ENCODE measurements at regions not wholly inside any gene's neighbourhood (a gene's known extent, or its start where the extent isn't known, plus 50 kb on each side); places are given as distances from the start of the nearest gene placed in this dataset.
"Not testable (repeated sequence)": the region's sequence is repeated elsewhere in the genome, so short reads cannot be mapped to it uniquely, and the experiment has no call there.

- Histone ChIP-seq H4K20me1 (ENCODE audit: insufficient read depth, low read length) (no peaks in the 10 kb centered on the region), H3K9me3 (ENCODE audit: low read depth, low read length) (no peaks in the 10 kb centered on the region), H3K79me2 (ENCODE audit: insufficient read depth, low read length) (no peaks in the 10 kb centered on the region), H3K4me2 (ENCODE audit: insufficient read depth, low read length) (no peak overlapping the region), H3K4me1 (ENCODE audit: insufficient read depth, low read length) (no peaks in the 10 kb centered on the region), H3K27ac (ENCODE audit: low read depth, low read length) (no peak overlapping the region), H3K4me3 (ENCODE audit: insufficient read depth, low read length) (no peak overlapping the region), H3K27me3 (ENCODE audit: insufficient read depth, low read length) (no peaks in the 10 kb centered on the region), H3K36me3 (ENCODE audit: insufficient read depth, low read length) (no peaks in the 10 kb centered on the region), H2AFZ (ENCODE audit: low read length) (no peak overlapping the region)
- DNase-seq (ENCODE audit: insufficient read length, low spot score, missing footprints), result no peak
- TF ChIP-seq, protein P1, sequence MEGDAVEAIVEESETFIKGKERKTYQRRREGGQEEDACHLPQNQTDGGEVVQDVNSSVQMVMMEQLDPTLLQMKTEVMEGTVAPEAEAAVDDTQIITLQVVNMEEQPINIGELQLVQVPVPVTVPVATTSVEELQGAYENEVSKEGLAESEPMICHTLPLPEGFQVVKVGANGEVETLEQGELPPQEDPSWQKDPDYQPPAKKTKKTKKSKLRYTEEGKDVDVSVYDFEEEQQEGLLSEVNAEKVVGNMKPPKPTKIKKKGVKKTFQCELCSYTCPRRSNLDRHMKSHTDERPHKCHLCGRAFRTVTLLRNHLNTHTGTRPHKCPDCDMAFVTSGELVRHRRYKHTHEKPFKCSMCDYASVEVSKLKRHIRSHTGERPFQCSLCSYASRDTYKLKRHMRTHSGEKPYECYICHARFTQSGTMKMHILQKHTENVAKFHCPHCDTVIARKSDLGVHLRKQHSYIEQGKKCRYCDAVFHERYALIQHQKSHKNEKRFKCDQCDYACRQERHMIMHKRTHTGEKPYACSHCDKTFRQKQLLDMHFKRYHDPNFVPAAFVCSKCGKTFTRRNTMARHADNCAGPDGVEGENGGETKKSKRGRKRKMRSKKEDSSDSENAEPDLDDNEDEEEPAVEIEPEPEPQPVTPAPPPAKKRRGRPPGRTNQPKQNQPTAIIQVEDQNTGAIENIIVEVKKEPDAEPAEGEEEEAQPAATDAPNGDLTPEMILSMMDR (IDR thresholded peaks at IDR 0.05; ENCODE audit: extremely low read depth, low read depth, low read length), result no peak
Measured at GRCh38 chr2:236479814-236480213, 89.8 kb upstream of the ACKR3 start.

DNA sequence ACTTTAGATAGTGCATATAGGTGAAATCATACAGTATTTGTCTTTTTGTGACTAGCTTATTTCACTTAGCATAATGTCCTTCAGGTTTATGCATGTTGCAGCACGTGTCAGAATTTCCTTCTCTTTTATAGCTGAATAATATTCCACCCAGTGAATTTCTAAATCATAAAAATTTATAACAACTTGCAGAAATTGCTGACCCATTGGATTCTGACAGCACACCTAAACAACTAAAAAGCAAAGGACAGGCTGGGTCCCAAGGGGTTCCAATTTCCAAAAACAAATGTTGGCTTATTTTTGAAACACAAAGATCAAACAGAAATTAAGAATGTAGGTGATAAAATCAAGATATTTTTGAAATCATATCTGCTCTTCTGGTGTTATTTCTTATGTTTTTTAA is 86.5 kb upstream of the ACKR3 start:
- no peak overlapping the region for H3K27ac ChIP-seq (ENCODE audit: low read depth, low read length)
- no peaks in the 10 kb centered on the region for H3K79me2 ChIP-seq (ENCODE audit: insufficient read depth, low read length)
- H3K4me2 ChIP-seq (ENCODE audit: insufficient read depth, low read length), result no peak overlapping the region
- H3K4me3 ChIP-seq (ENCODE audit: insufficient read depth, low read length), result no peak overlapping the region
- no peaks in the 10 kb centered on the region for H4K20me1 ChIP-seq (ENCODE audit: insufficient read depth, low read length)
- no peak overlapping the region for H2AFZ ChIP-seq (ENCODE audit: low read length)
- no peak for DNase-seq (ENCODE audit: insufficient read length, low spot score, missing footprints)
- no peaks in the 10 kb centered on the region for H3K36me3 ChIP-seq (ENCODE audit: insufficient read depth, low read length)
- H3K27me3 ChIP-seq (ENCODE audit: insufficient read depth, low read length), result no peaks in the 10 kb centered on the region
- H3K9me3 ChIP-seq (ENCODE audit: low read depth, low read length), result no peaks in the 10 kb centered on the region
- TF ChIP-seq, protein P1 (IDR thresholded peaks at IDR 0.05; ENCODE audit: extremely low read depth, low read depth, low read length), result no peak
- H3K4me1 ChIP-seq (ENCODE audit: insufficient read depth, low read length), result no peaks in the 10 kb centered on the region

DNA sequence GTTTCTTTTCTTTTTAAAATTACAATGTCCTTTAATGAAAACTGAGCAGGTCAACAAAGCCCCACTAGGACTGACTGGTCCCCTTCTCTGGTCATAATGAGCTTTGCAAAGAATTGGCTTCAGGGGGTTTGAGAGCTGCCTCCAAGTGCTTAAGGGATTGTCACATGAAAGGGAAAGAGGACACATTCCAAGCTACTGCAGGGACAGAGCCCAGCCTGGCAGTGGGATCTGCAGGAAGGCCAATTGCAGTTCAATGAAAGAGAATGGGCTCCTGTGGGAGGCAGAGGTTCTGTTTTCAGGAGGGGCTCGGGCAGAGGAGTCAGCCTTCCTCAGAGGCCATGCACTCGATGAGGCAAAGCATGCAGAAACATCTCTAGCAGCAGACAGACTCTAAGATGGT is 84.1 kb upstream of the ACKR3 start:
- Histone ChIP-seq H3K27me3 (ENCODE audit: insufficient read depth, low read length) (no peaks in the 10 kb centered on the region), H3K79me2 (ENCODE audit: insufficient read depth, low read length) (no peaks in the 10 kb centered on the region), H4K20me1 (ENCODE audit: insufficient read depth, low read length) (no peaks in the 10 kb centered on the region), H3K4me2 (ENCODE audit: insufficient read depth, low read length) (no peak overlapping the region), H2AFZ (ENCODE audit: low read length) (no peak overlapping the region), H3K4me1 (ENCODE audit: insufficient read depth, low read length) (no peaks in the 10 kb centered on the region), H3K4me3 (ENCODE audit: insufficient read depth, low read length) (no peak overlapping the region), H3K27ac (ENCODE audit: low read depth, low read length) (no peak overlapping the region), H3K9me3 (ENCODE audit: low read depth, low read length) (no peaks in the 10 kb centered on the region), H3K36me3 (ENCODE audit: insufficient read depth, low read length) (no peaks in the 10 kb centered on the region)
- TF ChIP-seq, protein P1 (IDR thresholded peaks at IDR 0.05; ENCODE audit: extremely low read depth, low read depth, low read length), result no peak
- DNase-seq (ENCODE audit: insufficient read length, low spot score, missing footprints), result no peak

GRCh38 chr2:236489083-236489482 is 80.5 kb upstream of the ACKR3 start:
- not testable (repeated sequence) for DNase-seq (ENCODE audit: insufficient read length, low spot score, missing footprints); H2AFZ ChIP-seq (ENCODE audit: low read length); H3K4me3 ChIP-seq (ENCODE audit: insufficient read depth, low read length); H3K4me1 ChIP-seq (ENCODE audit: insufficient read depth, low read length); H3K4me2 ChIP-seq (ENCODE audit: insufficient read depth, low read length); H3K79me2 ChIP-seq (ENCODE audit: insufficient read depth, low read length); H3K27me3 ChIP-seq (ENCODE audit: insufficient read depth, low read length); H4K20me1 ChIP-seq (ENCODE audit: insufficient read depth, low read length); H3K9me3 ChIP-seq (ENCODE audit: low read depth, low read length); H3K27ac ChIP-seq (ENCODE audit: low read depth, low read length); H3K36me3 ChIP-seq (ENCODE audit: insufficient read depth, low read length)

Measured in osteoblast (primary cell).